ENCODE measurements at regions not wholly inside any gene's neighbourhood (a gene's known extent, or its start where the extent isn't known, plus 50 kb on each side); places are given as distances from the start of the nearest gene placed in this dataset.
"Not testable (repeated sequence)": the region's sequence is repeated elsewhere in the genome, so short reads cannot be mapped to it uniquely, and the experiment has no call there.

DNA sequence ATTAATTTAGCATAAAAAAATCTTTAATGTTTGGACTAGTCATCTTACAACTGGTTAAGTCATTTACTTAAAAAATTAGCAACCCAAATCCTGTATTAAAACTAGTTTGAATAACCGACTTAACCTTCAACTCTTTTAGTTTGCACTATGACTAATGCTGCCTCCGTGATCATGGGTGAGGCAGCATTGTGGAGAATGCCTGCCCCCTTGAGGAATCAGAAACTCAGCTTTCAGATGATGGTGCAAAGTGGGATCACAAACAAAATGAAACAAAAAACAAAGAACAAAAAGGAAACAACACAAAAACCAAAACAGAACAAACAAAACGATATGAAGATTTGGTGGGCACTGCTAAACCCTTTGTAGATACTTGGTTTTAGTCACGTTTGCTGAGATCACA is 127.0 kb upstream of the PALM2AKAP2 start:
- H3K4me3 ChIP-seq (ENCODE audit: low read length in 3 of 3) = no peak overlapping the region
- H3K27me3 ChIP-seq (ENCODE audit: control insufficient read depth, insufficient read depth, low read length) = no peaks in the 10 kb centered on the region
- intact Hi-C loops (cut with DNase I) = no loop called here
- no peaks in the 10 kb centered on the region for H3K4me1 ChIP-seq (ENCODE audit: control insufficient read depth in 2 of 3, insufficient read depth in 2 of 3, low read depth in 1 of 3, low read length in 3 of 3)
- H3K9me3 ChIP-seq (ENCODE audit: control insufficient read depth in 2 of 3, insufficient read depth in 1 of 3, low read length in 3 of 3) = no peaks in the 10 kb centered on the region
- DNase-seq = peak in 1 of 5 donors; percentile 31
- no peak for TF ChIP-seq CTCF (IDR thresholded peaks at IDR 0.05; ENCODE audit: borderline replicate concordance, extremely low read depth, insufficient read depth)
- no peak overlapping the region for H3K9ac ChIP-seq (ENCODE audit: low read length in 3 of 3)
- FAIRE-seq = no peak
- no peak overlapping the region for H3K27ac ChIP-seq (ENCODE audit: low read depth in 2 of 2, low read length in 2 of 2)
- no peaks in the 10 kb centered on the region for H3K36me3 ChIP-seq (ENCODE audit: control insufficient read depth in 2 of 3, insufficient read depth in 3 of 3, low read length in 3 of 3)

DNA sequence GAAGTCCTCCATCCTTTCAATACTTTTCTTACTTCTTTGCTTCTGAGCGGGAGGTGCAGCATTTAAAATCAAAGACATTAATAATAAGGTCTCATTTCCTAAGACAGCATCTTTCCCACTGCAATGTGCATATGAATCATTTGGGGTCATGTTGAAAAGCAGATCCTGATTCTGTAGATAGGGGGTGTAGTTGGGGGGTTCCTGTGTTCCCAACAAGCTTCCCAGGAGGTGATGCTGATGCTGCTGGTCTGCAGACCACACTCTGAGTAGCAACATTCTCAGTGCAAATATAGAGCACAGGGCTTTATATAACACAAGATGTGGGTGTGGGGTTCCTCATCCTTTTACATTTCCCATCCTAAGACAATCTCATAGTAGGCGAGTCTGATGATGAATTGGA is 126.5 kb upstream of the PALM2AKAP2 start:
- FAIRE-seq (no peak), DNase-seq (no peak)
- no peaks in the 10 kb centered on the region for H3K36me3 ChIP-seq (ENCODE audit: control insufficient read depth in 2 of 3, insufficient read depth in 3 of 3, low read length in 3 of 3)
- no peak overlapping the region for H3K27ac ChIP-seq (ENCODE audit: low read depth in 2 of 2, low read length in 2 of 2)
- intact Hi-C loops (cut with DNase I) = no loop called here
- no peak overlapping the region for H3K9ac ChIP-seq (ENCODE audit: low read length in 3 of 3)
- no peak overlapping the region for H3K4me3 ChIP-seq (ENCODE audit: low read length in 3 of 3)
- TF ChIP-seq CTCF (IDR thresholded peaks at IDR 0.05; ENCODE audit: borderline replicate concordance, extremely low read depth, insufficient read depth) = no peak
- no peaks in the 10 kb centered on the region for H3K9me3 ChIP-seq (ENCODE audit: control insufficient read depth in 2 of 3, insufficient read depth in 1 of 3, low read length in 3 of 3)
- H3K4me1 ChIP-seq (ENCODE audit: control insufficient read depth in 2 of 3, insufficient read depth in 2 of 3, low read depth in 1 of 3, low read length in 3 of 3) = no peaks in the 10 kb centered on the region
- H3K27me3 ChIP-seq (ENCODE audit: control insufficient read depth, insufficient read depth, low read length) = no peaks in the 10 kb centered on the region

DNA sequence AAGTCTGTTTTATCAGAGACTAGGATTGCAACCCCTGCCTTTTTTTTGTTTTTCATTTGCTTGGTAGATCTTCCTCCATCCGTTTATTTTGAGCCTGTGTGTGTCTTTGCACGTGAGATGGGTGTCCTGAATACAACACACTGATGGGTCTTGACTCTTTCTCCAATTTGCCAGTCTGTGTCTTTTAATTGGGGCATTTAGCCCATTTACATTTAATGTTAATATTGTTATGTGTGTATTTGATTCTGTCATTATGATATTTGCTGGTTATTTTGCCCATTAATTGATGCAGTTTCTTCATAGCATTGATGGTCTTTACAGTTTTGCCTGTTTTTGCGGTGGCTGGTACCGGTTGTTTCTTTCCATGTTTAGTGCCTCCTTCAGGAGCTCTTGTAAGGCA is 116.0 kb upstream of the PALM2AKAP2 start:
- H3K36me3 ChIP-seq (ENCODE audit: control insufficient read depth in 2 of 3, insufficient read depth in 3 of 3, low read length in 3 of 3); DNase-seq; H3K9me3 ChIP-seq (ENCODE audit: control insufficient read depth in 2 of 3, insufficient read depth in 1 of 3, low read length in 3 of 3); H3K4me1 ChIP-seq (ENCODE audit: control insufficient read depth in 2 of 3, insufficient read depth in 2 of 3, low read depth in 1 of 3, low read length in 3 of 3); H3K9ac ChIP-seq (ENCODE audit: low read length in 3 of 3); H3K27me3 ChIP-seq (ENCODE audit: control insufficient read depth, insufficient read depth, low read length); H3K27ac ChIP-seq (ENCODE audit: low read depth in 2 of 2, low read length in 2 of 2); H3K4me3 ChIP-seq (ENCODE audit: low read length in 3 of 3); intact Hi-C loops (cut with DNase I); FAIRE-seq: not testable (repeated sequence)

GRCh38 chr9:109665736-109666135 is 114.3 kb upstream of the PALM2AKAP2 start:
- H3K36me3 ChIP-seq (ENCODE audit: control insufficient read depth in 2 of 3, insufficient read depth in 3 of 3, low read length in 3 of 3); DNase-seq; H3K4me1 ChIP-seq (ENCODE audit: control insufficient read depth in 2 of 3, insufficient read depth in 2 of 3, low read depth in 1 of 3, low read length in 3 of 3); H3K9ac ChIP-seq (ENCODE audit: low read length in 3 of 3); H3K4me3 ChIP-seq (ENCODE audit: low read length in 3 of 3); H3K27me3 ChIP-seq (ENCODE audit: control insufficient read depth, insufficient read depth, low read length); intact Hi-C loops (cut with DNase I); FAIRE-seq; H3K9me3 ChIP-seq (ENCODE audit: control insufficient read depth in 2 of 3, insufficient read depth in 1 of 3, low read length in 3 of 3); H3K27ac ChIP-seq (ENCODE audit: low read depth in 2 of 2, low read length in 2 of 2): not testable (repeated sequence)

DNA sequence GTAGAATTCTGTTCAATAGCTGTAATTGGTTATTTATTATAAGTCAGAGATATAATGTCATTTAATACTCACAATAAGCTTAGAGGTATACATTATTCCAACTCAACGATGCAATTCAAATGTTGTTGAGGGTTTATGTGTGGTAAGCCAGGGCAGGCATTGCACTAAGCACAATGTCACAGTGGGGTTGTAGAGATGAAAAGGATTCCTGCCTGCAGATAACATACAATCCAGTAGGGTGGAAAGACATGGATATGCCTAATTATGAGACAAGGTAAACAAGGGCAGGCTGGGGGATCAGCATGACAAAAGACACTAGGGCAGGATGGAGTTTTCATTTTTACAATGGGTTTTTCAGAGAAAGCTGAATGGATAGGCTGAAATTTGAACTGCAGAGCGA is 98.7 kb upstream of the PALM2AKAP2 start:
- no peak overlapping the region for H3K27ac ChIP-seq (ENCODE audit: low read depth in 2 of 2, low read length in 2 of 2)
- FAIRE-seq = no peak

More for the DNA sequence above, 98.7 kb upstream of the PALM2AKAP2 start:
- Histone ChIP-seq H3K9me3 (ENCODE audit: control insufficient read depth in 2 of 3, insufficient read depth in 1 of 3, low read length in 3 of 3) (no peaks in the 10 kb centered on the region), H3K4me3 (ENCODE audit: low read length in 3 of 3) (no peak overlapping the region), H3K4me1 (ENCODE audit: control insufficient read depth in 2 of 3, insufficient read depth in 2 of 3, low read depth in 1 of 3, low read length in 3 of 3) (no peaks in the 10 kb centered on the region), H3K36me3 (ENCODE audit: control insufficient read depth in 2 of 3, insufficient read depth in 3 of 3, low read length in 3 of 3) (no peaks in the 10 kb centered on the region), H3K9ac (ENCODE audit: low read length in 3 of 3) (no peak overlapping the region), H3K27me3 (ENCODE audit: control insufficient read depth, insufficient read depth, low read length) (no peaks in the 10 kb centered on the region)
- no peak for TF ChIP-seq CTCF (IDR thresholded peaks at IDR 0.05; ENCODE audit: borderline replicate concordance, extremely low read depth, insufficient read depth)
- intact Hi-C loops (cut with DNase I) = no loop called here
- DNase-seq = no peak

Measured in kidney (tissue), 13 donors.